ENCODE measurements at regions not wholly inside any gene's neighbourhood (a gene's known extent, or its start where the extent isn't known, plus 50 kb on each side); places are given as distances from the start of the nearest gene placed in this dataset.
"Not testable (repeated sequence)": the region's sequence is repeated elsewhere in the genome, so short reads cannot be mapped to it uniquely, and the experiment has no call there.

- Mint-ChIP-seq H3K9me3 (ENCODE audit: low read depth) (peaks cover 9% of the 10 kb centered on the region), H3K4me3 (ENCODE audit: low read depth) (no peak overlapping the region), H3K4me1 (ENCODE audit: low read depth) (peaks cover 2% of the 10 kb centered on the region), H3K36me3 (ENCODE audit: insufficient read depth) (peaks cover 1% of the 10 kb centered on the region), H3K27ac (no peak overlapping the region), H3K27me3 (no peaks in the 10 kb centered on the region)
- TF ChIP-seq CTCF (IDR thresholded peaks at IDR 0.05; ENCODE audit: unreplicated experiment): no peak
- DNase-seq (ENCODE audit: low spot score, unreplicated experiment): no peak
Observed at GRCh38 chr14:39603942-39604341, 171.7 kb upstream of the FBXO33 start.

DNA sequence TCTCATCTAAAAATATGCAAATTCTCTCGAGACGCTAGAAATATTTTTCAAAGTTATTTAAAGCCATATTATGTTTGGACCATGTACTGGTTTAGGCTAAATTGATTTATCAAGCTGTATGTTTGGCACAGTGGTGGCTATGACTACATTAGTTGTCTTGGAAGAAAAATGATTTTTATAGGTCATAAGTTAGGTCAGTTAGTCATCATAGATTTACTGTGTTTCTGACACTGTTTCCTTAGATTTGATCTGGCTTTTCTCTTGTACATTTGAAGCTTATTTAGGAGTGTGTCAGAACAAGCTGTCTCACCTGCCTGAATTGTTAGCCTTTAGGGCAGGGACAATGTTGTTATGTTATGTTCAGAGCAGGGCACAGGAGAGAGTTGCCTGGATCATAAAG lies 161.1 kb upstream of the FBXO33 start:
- no peaks in the 10 kb centered on the region for H3K27me3 Mint-ChIP-seq
- H3K4me3 Mint-ChIP-seq (ENCODE audit: low read depth): no peak overlapping the region
- DNase-seq (ENCODE audit: low spot score, unreplicated experiment): no peak
- H3K27ac Mint-ChIP-seq: no peak overlapping the region
- H3K4me1 Mint-ChIP-seq (ENCODE audit: low read depth): no peaks in the 10 kb centered on the region
- TF ChIP-seq CTCF (IDR thresholded peaks at IDR 0.05; ENCODE audit: unreplicated experiment): no peak
- peaks cover 10% of the 10 kb centered on the region for H3K9me3 Mint-ChIP-seq (ENCODE audit: low read depth)
- no peaks in the 10 kb centered on the region for H3K36me3 Mint-ChIP-seq (ENCODE audit: insufficient read depth)

DNA sequence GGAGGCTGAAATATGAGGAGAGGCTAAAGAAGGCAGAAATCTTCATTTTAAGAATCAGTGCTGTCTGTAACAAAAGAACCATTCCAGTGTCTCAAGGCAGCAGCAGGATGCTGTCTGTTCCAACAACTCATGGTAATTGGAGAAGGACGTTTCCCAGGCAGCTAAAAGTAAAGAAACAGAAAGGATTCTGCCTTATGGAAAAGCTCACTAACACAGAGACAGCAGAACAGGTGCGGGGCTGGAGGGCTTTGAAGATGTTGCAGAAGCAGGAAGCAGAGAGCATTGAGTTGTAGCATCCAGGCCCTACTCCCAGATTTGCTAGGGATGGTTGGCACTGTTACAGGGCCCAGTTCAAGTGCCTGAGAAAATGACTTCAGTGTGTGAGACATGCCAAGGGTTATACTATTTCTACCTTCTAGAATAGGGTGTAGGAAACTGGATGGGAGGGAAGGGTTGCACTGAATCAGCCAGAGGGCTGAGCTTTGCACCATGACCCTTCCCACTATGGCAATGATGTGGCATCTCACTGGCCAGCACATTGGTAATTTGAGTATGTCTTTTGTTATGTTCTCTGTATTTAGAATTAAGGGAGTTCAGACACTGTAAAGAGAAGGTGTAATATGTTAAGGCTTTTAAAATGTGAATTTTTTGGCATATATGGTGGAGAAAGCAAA lies 160.0 kb upstream of the FBXO33 start:
- Mint-ChIP-seq H3K4me3 (ENCODE audit: low read depth) (no peak overlapping the region), H3K27ac (no peak overlapping the region), H3K4me1 (ENCODE audit: low read depth) (no peaks in the 10 kb centered on the region), H3K36me3 (ENCODE audit: insufficient read depth) (no peaks in the 10 kb centered on the region), H3K9me3 (ENCODE audit: low read depth) (peaks cover 13% of the 10 kb centered on the region), H3K27me3 (no peaks in the 10 kb centered on the region)
- TF ChIP-seq CTCF (IDR thresholded peaks at IDR 0.05; ENCODE audit: unreplicated experiment): no peak
- no peak for DNase-seq (ENCODE audit: low spot score, unreplicated experiment)

- not testable (repeated sequence) for H3K27ac Mint-ChIP-seq
Observed at GRCh38 chr14:39589882-39590281, 157.6 kb upstream of the FBXO33 start.

GRCh38 chr14:39582028-39582654 lies 149.9 kb upstream of the FBXO33 start:
- TF ChIP-seq CTCF (IDR thresholded peaks at IDR 0.05; ENCODE audit: unreplicated experiment): no peak
- Mint-ChIP-seq H3K27me3 (no peaks in the 10 kb centered on the region), H3K9me3 (ENCODE audit: low read depth) (peaks cover 5% of the 10 kb centered on the region), H3K27ac (no peak overlapping the region), H3K36me3 (ENCODE audit: insufficient read depth) (peaks cover 1% of the 10 kb centered on the region), H3K4me1 (ENCODE audit: low read depth) (peaks cover 1% of the 10 kb centered on the region), H3K4me3 (ENCODE audit: low read depth) (no peak overlapping the region)
- no peak for DNase-seq (ENCODE audit: low spot score, unreplicated experiment)

More at GRCh38 chr14:39589882-39590281, 157.6 kb upstream of the FBXO33 start:
- H3K4me3 Mint-ChIP-seq (ENCODE audit: low read depth); DNase-seq (ENCODE audit: low spot score, unreplicated experiment); H3K36me3 Mint-ChIP-seq (ENCODE audit: insufficient read depth); H3K27me3 Mint-ChIP-seq; H3K4me1 Mint-ChIP-seq (ENCODE audit: low read depth): not testable (repeated sequence)
- peaks cover 12% of the 10 kb centered on the region for H3K9me3 Mint-ChIP-seq (ENCODE audit: low read depth)

- no peaks in the 10 kb centered on the region for H3K36me3 Mint-ChIP-seq (ENCODE audit: insufficient read depth)
- TF ChIP-seq CTCF (IDR thresholded peaks at IDR 0.05; ENCODE audit: unreplicated experiment): no peak
- H3K9me3 Mint-ChIP-seq (ENCODE audit: low read depth): no peaks in the 10 kb centered on the region
- no peak overlapping the region for H3K27ac Mint-ChIP-seq
- peaks cover 1% of the 10 kb centered on the region for H3K4me1 Mint-ChIP-seq (ENCODE audit: low read depth)
- no peak for DNase-seq (ENCODE audit: low spot score, unreplicated experiment)
- no peak overlapping the region for H3K4me3 Mint-ChIP-seq (ENCODE audit: low read depth)
- no peaks in the 10 kb centered on the region for H3K27me3 Mint-ChIP-seq
Observed at GRCh38 chr14:39581474-39581873, 149.2 kb upstream of the FBXO33 start.

All from progenitor cell of endocrine pancreas (in vitro differentiated cells).